22Rv1 (cell line): ENCODE measurements at regions not wholly inside any gene's neighbourhood (a gene's known extent, or its start where the extent isn't known, plus 50 kb on each side); places are given as distances from the start of the nearest gene placed in this dataset.

Source experiments
- CTCF ChIP-seq: fragments of 450-650 bp; IDR thresholded peaks from 2 replicates; pipeline ENCODE4 v1.5.1; 2017; ENCODE audit warnings: mild to moderate bottlenecking
- ZFX ChIP-seq: fragments of 450-650 bp; IDR thresholded peaks from 2 replicates; pipeline ENCODE4 v1.6.1; 2017; ENCODE audit warnings: antibody characterized with exemption, borderline replicate concordance

- TF ChIP-seq CTCF (no peak), ZFX (no peak)
These were observed 466.6 kb downstream of the SLITRK6 start for GRCh38 chr13:85332615-85333014.
